Osteocyte (in vitro differentiated cells): ENCODE measurements at regions not wholly inside any gene's neighbourhood (a gene's known extent, or its start where the extent isn't known, plus 50 kb on each side); places are given as distances from the start of the nearest gene placed in this dataset.

ENCODE experiments used
- DNase-seq: peaks from one replicate; pipeline ENCODE4 v3.0.0; 2021; ENCODE audit warnings: mixed read lengths; ENCODE audit not compliant: unreplicated experiment; ENCODE audit errors: extremely low spot score
- H3K27ac Mint-ChIP-seq: one replicate; pipeline ENCODE4 v1.8.0; 2021; ENCODE audit warnings: mild to moderate bottlenecking, mixed read lengths; ENCODE audit not compliant: unreplicated experiment
- H3K27me3 Mint-ChIP-seq: one replicate; pipeline ENCODE4 v1.8.0; 2021; ENCODE audit warnings: mixed read lengths; ENCODE audit not compliant: unreplicated experiment
- H3K36me3 Mint-ChIP-seq: one replicate; pipeline ENCODE4 v1.8.0; 2021; ENCODE audit warnings: mixed read lengths; ENCODE audit not compliant: unreplicated experiment
- H3K4me1 Mint-ChIP-seq: one replicate; pipeline ENCODE4 v1.8.0; 2021; ENCODE audit warnings: mixed read lengths; ENCODE audit not compliant: unreplicated experiment
- H3K4me3 Mint-ChIP-seq: one replicate; pipeline ENCODE4 v1.8.0; 2021; ENCODE audit warnings: mild to moderate bottlenecking, moderate library complexity, mixed read lengths; ENCODE audit not compliant: unreplicated experiment
- H3K9me3 Mint-ChIP-seq: one replicate; pipeline ENCODE4 v1.8.0; 2021; ENCODE audit warnings: mixed read lengths; ENCODE audit not compliant: unreplicated experiment
- CTCF ChIP-seq: fragments of 200-600 bp; sonication (generic); IDR thresholded peaks from 2 replicates; pipeline ENCODE4 v1.5.0; 2021; ENCODE audit warnings: antibody characterized with exemption, mild to moderate bottlenecking, moderate library complexity

GRCh38 chr5:112548246-112548881 lies 129.3 kb upstream of the EPB41L4A start:
- TF ChIP-seq CTCF = no peak
- H3K9me3 Mint-ChIP-seq = no peaks in the 10 kb centered on the region
- no peaks in the 10 kb centered on the region for H3K4me1 Mint-ChIP-seq
- no peaks in the 10 kb centered on the region for H3K36me3 Mint-ChIP-seq
- peaks cover 19% of the 10 kb centered on the region for H3K27me3 Mint-ChIP-seq
- H3K4me3 Mint-ChIP-seq = no peak overlapping the region
- no peak overlapping the region for H3K27ac Mint-ChIP-seq
- no peak for DNase-seq

- Mint-ChIP-seq H3K9me3 (no peaks in the 10 kb centered on the region), H3K27ac (no peak overlapping the region), H3K4me1 (no peaks in the 10 kb centered on the region), H3K4me3 (no peak overlapping the region), H3K27me3 (peaks cover 15% of the 10 kb centered on the region), H3K36me3 (no peaks in the 10 kb centered on the region)
- DNase-seq = no peak
- TF ChIP-seq CTCF = no peak
Observed at GRCh38 chr5:112549127-112549526, 130.1 kb upstream of the EPB41L4A start.

GRCh38 chr5:112549605-112550166 lies 130.6 kb upstream of the EPB41L4A start:
- no peaks in the 10 kb centered on the region for H3K9me3 Mint-ChIP-seq
- DNase-seq = no peak
- H3K27me3 Mint-ChIP-seq = peaks cover 13% of the 10 kb centered on the region
- H3K4me3 Mint-ChIP-seq = no peak overlapping the region
- H3K27ac Mint-ChIP-seq = no peak overlapping the region
- TF ChIP-seq CTCF = no peak
- no peaks in the 10 kb centered on the region for H3K36me3 Mint-ChIP-seq
- H3K4me1 Mint-ChIP-seq = no peaks in the 10 kb centered on the region

GRCh38 chr5:112551419-112552032 lies 132.4 kb upstream of the EPB41L4A start:
- Mint-ChIP-seq H3K36me3 (no peaks in the 10 kb centered on the region), H3K4me1 (no peaks in the 10 kb centered on the region), H3K4me3 (no peak overlapping the region), H3K27me3 (peaks cover 13% of the 10 kb centered on the region), H3K9me3 (no peaks in the 10 kb centered on the region), H3K27ac (no peak overlapping the region)
- no peak for DNase-seq
- peak; percentile 84 for TF ChIP-seq CTCF

- Mint-ChIP-seq H3K4me3 (no peak overlapping the region), H3K27me3 (peaks cover 13% of the 10 kb centered on the region), H3K4me1 (no peaks in the 10 kb centered on the region), H3K27ac (no peak overlapping the region), H3K9me3 (no peaks in the 10 kb centered on the region), H3K36me3 (no peaks in the 10 kb centered on the region)
- DNase-seq = no peak
- no peak for TF ChIP-seq CTCF
Observed at GRCh38 chr5:112552216-112552615, 133.1 kb upstream of the EPB41L4A start.
